HG02943 (cell line): ENCODE measurements at regions not wholly inside any gene's neighbourhood (a gene's known extent, or its start where the extent isn't known, plus 50 kb on each side); places are given as distances from the start of the nearest gene placed in this dataset.

Experiments
- ATAC-seq: cut with Tn5 transposase; IDR thresholded peaks from one replicate; pipeline ENCODE4 v1.9.1; 2021; ENCODE audit warnings: mild to moderate bottlenecking, low read depth, moderate library complexity; ENCODE audit not compliant: unreplicated experiment

DNA sequence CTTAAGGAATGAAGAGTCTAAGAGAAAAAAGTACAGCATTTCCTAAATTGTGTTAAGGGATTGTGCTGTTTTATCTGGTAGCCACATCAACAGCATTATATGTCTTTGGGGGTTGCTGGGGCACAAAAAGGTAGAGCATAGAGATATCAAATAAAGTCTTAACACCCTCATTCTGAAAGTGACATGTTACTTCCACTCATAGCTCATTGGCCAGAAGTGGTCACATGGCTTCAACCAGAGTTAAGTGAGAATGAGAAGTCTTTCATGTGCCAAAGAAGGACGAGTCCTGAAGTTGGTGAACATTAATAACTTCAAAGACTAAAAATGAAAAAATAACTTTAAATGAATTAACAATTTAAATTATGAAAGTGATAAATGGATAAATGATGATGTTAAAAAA lies 175.7 kb upstream of the ZEB2 start:
- ATAC-seq, result no peak

DNA sequence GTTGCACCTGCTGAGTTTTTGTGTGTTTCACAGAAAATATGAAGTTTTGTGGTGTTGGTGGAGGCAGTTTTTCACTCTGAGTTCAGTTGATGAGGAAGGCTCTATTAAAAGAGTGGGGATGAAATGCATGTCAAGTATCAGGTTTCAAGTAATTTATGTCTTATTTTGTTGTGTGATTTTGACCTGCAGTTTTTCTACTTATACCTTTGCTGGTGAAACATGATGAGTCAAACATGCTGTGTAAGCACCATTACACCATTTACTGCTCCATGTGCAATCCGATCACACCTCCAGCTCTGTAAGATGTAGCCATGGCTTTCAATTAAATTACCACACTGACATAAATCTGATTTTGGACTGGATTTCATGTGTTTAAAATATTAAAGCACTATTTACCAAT lies 174.5 kb upstream of the ZEB2 start:
- ATAC-seq, result no peak

DNA sequence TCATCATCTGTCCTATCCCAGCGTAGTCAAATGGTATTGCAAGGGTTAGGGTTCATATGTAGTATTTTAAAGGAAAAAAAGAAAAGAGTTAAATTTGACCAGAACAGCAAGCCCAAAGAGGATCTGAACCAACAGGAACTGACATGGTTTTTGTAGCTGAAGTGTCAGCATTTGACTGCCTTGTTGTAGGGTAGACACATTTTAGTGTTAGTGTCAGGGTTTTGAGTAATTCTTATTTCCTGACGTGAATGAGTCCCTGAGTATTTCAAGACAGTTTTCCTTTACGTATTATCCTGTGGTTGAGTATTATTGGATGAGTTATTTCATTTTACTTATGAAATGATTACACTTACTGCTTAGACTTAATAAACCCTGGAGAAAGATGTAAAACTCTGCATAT lies 173.3 kb upstream of the ZEB2 start:
- ATAC-seq, result no peak

DNA sequence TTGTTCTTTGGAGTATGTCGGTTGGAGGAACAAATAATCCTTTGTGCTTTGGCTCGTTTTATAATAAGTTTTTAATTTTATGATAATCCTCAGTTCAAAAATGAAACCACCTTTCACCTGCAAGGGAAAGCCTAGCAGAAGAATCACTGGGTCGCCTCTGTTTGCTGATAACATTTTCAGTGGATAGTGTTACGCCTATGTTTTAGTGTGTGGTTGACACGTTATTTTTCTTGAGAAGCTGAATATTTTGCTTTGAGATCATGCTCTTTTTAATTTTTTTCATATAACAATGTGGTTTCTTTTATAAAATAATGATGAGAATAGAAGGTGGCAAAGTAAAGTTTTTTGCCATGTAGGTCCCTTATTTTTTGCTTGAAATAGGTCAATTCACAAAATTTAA lies 172.7 kb upstream of the ZEB2 start:
- ATAC-seq, result no peak

DNA sequence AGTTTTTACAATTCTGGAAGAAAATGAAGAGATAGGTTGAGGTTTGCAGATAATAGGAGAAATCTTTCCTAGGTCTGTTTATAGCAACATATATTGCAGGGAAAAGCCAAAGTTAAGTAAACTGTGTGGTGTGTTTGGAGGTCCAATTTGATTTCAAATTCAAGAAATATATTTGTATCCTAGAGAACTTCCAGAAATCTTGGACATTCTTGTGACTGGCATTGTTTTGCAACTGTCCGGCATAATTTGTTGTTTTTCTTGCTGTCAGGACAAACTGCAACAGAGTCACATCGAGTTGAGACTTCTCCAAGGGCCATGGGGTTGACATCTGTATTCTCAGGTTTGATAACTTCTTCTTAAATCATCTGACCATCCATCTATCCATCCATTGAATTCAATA lies 170.9 kb upstream of the ZEB2 start:
- no peak for ATAC-seq

DNA sequence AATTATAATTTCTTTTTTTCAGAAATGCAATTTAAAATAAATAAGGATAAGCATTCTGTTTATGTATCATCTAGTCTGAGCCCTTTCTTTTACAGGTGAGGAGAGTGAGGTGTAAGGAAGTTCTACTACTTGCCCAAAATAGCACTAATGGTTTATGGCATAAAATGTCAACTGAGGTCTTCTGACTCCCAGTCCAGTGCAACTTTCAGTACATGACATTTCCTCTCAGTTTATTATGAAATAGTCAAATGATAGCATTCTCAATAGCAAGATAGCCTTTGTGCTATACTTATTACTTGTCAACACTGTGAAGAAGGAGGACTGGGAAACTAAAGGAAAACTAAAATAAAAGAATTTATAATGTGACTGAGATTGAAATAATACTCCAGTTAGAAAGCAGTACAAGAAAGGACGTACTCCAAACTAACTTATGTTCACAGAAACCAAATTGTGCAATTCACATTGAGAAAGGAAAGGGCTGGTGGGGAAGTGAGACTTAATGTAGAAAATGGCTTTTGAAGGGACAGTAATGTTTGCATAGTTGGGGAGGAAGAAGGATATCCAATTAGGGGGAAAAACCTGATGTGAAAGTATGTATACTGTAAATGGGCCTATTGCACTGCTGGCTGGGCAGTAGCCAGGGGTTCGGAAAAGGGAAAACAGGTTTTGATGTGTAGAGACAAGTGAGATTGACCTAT lies 166.7 kb upstream of the ZEB2 start:
- no peak for ATAC-seq

DNA sequence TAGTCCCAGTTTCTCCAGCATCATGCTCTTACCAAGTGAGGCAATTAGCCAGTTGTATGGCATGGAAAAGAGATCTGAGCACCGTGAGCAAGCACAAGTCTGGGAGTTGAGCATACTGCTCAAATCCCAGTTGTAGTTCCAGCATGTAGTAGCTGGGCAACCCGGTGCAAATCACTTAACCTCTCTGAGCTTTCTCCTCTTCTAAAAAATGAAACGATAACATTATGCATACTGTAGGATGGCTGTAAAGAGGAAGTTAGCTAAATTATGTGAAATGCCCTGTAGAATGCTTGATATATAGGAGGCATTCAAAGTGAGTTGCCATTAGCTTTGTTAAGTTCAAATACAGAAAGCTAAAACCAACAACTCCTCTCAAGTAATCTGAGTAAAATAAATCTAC lies 164.0 kb upstream of the ZEB2 start:
- no peak for ATAC-seq

DNA sequence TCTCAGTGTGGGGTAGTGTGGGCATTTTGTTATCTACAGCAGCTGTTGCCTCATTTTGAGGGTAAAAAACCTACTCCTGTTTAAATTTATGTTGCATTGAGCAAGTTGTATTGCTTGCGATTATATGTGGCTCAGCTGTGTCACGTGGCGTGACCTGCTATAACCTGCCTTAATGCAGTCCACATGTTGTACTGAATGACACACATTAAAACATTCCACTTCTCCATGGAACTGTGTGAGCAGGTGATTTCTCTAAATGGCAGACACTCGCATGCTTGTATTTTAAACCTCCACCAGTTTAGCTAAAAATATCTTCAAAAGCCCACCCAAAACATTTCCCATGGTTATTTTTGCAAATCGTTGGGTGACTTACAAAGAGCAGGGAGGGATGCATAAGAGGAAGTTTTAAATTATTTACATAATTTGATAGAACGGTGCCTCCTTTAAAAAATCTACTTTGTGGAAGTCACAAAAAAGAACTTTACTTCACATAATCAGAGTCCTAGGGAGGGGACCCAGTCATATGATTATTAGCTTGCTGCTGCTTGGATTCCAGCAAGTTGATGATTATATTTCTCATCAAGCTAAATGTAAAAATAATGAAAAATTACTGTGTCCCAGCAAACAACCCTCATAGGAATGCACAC lies 163.3 kb upstream of the ZEB2 start:
- ATAC-seq, result no peak

DNA sequence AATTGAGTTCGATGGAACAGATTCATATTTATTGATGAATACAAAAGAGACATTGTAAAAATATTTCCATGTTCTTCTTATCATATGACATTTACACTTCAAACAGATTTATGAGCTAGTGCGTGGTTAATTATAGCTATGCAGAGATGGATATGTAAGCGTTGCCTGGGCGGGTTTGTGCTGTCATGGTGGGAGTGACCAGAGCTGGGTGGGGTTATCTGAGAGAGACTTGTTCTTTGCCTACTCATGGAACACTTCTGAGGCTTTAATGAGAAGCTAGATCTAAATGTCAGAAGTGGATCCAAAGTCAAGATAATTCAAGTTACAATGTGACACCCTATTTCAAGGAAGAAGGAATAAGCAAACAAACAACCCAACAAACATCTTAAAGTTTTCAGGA lies 162.3 kb upstream of the ZEB2 start:
- no peak for ATAC-seq

DNA sequence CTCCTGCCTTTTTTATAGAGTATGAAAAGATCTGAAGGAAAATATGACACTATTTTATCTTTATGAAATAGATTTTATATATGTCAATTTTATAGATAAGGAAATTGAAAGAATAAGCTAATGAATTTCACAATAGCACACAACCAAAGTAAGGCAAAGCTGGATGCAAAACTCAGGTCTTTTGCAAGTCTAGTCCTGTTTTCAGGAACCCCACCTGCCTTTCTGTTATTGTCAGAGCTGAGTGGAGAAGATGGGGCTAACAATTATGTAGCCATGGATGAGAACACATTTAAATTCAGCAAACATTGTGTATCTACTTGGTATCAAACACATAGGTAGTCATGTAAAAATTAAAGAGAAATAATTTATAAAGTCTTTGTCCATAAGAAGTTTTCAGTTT lies 161.5 kb upstream of the ZEB2 start:
- no peak for ATAC-seq

DNA sequence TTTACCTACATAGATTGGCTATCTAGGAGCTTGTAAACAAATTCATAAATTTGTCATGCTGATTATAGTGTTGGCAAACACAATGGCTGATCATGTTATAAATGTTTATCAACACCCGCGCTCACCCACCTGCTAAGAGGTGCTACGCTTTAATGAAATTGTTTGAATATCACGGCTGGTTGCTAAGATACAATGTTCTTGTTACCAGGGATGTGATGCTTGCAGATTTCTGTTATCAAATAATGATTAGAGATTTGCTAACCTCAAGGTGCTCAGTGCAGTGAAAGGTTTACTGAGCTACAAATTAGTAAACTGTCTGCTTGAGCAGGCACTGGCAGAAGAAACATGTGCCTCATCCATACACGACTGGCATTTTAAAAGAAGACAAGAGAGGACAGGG lies 160.0 kb upstream of the ZEB2 start:
- ATAC-seq, result no peak

DNA sequence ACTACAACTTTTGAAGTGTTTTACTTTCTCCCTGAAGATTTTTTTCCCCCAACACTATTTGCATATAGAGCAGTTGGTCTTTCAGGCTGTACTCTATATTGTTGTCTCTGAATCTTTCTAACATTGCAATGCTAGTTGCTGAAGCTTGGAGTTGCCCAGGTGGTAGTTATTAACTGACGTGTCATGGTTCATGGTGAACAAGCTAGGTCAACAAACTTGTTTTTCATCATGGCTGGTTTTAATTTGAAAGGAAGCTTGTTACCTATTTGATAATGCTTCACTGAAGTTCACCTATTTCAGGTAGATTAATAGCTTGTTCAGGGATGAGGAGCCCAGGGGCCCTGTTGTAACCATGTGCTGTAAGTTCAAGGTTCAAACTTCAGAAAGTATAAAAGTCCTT lies 158.8 kb upstream of the ZEB2 start:
- ATAC-seq, result no peak

DNA sequence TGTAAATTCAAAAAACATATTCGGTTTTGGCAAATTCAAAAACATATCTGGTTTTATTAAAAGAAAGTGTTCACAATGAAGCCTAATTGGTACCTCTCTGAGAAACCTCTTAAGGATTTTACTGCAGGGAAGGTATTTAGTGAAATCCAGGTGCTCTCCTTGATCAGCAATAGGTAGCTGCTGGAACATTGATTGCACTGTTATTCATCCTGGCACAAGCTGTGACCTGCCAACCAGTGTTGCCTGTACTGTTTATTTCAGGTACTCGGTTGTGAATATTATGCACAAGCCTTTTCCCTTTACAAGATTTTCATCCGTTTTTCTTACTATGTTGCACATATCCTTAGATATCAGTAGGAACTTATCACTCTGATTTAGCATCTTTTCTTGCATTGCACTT lies 155.8 kb upstream of the ZEB2 start:
- ATAC-seq, result no peak

DNA sequence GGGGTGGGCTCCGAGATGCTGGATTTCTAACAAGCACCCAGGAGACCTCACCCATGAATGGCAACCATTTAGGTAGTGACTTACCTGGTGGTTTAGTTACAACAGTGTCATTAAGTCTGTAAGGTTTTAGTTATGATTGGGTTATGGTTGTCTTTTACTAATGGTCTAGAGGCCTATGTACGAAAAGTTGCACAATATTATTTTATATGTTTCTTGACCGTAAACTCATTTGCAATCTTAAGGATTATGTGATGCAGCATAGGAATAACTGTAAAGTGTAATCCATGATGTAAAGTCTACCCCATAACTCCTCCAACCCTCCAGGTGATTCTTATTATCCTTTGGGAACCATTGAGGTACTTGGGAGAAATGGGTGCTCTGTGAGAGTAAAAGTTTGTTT lies 155.4 kb upstream of the ZEB2 start:
- ATAC-seq, result no peak

DNA sequence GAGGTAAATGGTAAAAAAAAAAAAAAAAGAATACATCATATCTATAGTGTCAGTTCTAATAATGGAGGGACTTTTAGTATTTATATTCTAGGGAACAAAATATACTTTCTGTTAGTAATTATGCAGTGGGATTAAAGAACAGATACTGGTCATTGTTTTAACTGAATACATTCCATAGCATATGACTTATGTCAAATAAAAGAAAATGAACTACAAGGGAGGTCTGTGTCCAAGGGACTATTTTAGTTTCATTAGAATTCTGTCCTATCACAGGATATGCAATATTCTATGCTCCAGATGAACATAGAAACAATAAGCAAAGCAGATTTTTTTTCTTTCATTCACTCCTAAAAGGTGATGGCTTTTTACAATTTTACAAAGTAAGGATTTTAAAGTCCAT lies 154.2 kb upstream of the ZEB2 start:
- ATAC-seq, result no peak

DNA sequence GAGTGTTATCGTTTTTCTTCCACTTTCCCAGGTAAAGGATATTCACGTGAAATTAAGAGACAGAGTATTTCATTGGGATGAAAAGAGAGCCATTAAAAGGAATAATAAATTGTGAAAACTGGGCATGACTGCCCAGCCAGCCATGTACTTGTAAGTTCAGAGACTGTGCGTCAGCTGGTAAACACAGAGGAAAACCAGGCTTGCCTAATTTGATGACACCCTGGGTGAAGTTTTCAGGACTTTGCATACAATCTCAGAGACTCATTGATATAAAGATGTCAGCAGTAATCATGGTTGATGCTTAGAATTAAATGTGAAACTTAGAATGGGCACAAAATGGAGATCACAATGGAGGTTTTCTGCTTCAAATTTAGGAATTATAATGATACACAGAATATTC lies 153.5 kb upstream of the ZEB2 start:
- ATAC-seq, result no peak

DNA sequence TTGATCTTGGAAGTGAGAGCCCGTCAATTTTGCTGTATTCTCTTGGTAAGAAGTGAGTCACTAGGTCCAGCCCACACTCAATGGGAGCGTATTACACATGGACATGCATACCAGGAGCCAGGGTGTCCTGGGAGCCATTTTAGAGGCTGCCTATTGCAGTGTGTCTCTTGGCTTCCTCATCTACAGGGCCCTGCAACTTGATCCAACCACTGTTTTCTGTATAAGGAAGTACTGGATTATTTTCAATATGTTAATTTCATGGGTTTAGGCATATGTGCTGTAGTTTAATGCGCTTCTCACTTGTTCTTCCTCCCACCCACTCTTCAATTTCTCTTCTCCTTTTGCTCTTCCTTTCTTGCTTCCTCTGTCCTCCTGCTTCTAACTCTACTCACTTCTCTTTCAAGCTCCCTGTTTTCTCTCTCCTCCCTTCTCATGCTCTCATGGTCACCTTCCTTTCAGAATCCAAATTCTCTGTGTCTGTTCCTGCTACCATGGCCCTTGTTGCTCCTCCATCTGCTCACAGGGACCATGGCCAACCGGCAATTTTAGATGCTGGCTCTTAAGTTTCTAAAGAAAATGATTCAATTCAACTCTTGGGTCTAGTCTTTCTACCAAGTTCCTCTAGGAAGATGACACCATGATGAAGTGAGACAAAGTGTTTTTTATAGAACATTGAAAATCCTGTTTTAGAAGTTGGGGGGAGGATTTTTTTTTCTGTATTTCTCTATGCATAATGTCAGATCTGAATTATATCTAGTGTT lies 152.0 kb upstream of the ZEB2 start:
- no peak for ATAC-seq

DNA sequence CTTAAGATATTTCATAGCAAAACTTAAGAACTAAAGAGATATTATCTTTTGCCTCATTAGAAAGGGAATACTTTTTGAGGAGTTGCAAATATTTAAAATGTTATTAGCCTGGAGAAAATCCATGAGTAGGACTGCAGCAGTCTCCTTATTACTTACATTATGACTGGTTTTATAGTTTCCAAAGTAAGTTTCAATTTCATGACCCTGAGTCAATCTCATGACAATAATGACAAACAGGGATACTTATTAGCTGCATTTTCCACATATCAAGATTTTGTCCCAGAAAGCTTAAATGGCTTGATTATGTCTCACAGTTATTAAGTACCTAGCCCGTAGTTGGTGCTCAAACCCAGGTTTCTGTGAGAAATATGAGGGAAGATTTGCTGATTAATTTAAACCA lies 150.8 kb upstream of the ZEB2 start:
- ATAC-seq, result no peak

DNA sequence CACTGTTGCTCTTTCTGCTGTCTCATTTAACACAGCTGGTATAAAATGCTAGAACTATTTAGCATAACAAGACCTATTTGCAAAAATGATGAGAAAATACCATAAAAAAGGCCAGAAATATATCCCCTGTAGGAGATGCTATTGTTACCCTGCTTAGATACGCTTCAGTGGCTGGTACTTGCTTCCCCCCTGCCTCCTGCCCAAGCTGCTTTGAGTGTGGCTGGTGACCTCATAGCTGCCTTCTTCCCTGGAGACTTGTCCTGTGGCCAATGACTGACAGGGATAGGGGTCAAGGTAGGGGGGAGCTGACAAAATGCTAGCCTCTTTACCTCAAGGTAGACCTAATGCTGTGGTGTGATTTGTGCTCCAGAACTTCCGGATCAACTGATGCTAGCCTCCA lies 150.2 kb upstream of the ZEB2 start:
- ATAC-seq, result no peak

DNA sequence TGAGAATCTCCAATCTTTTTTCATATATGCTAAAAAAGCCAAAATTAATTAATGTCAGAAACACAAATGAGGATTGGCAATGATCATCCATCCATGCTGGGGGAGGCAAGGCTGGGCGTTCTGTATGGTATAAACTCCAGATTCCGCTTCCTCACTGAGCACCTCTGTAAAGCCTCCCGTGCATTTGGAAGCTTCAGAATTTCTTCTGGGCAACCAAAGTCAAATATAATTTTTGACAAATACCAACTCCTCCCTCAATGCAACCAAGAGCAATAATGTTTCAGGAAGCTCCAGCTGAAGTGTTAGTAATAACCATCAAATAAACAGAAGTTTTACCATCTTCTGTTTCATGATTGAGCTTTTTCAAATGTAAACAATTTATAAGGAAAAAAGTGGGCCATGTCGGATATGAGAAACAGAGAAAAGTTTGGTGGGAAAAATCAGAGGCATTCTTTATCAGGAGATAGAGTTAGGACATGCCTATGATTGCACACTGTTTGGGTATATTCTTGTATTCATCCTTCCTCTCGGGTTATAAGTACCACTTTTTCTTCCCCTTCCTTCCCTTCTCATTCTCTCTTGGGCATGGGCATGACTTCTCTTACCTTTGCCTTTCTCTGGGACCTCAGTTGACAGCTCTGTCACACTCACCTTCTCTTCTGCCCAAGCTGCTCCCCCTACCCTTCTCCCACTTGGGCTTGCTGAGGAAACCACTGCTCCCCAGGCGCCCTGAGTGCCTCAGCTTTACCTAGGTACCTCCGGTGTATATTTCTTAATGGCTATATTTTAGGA lies 149.5 kb upstream of the ZEB2 start:
- ATAC-seq, result no peak

DNA sequence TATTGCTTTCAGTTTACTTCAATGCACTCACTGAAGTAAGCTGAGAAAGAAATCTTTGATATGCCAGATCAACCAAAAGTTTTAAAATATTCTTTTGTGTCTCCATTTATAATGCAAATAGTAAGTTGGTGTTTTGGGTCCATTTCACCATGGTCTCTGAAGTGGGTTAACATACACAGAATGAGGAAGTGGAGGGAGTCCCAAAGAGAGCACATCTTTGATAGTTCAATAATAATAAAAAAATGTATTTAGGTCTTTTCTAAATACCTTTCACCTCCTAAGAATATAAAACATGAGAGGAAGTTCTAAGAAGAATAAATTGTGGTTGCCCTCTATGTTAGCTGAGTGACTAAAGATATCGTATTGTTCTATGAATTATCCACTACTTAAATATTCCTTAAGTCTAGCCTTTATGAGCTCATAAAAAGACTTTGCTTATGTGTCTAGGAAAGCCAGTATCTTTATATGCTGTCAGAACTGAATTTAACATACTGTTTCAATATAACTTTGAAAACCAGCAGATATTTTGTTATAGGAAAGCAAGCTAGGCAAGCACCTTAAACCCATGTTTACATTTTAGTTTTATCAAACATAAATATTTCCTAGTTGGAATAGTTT lies 148.7 kb upstream of the ZEB2 start:
- no peak for ATAC-seq
